Left renal cortex interstitium (tissue), 4 donors: ENCODE measurements at regions not wholly inside any gene's neighbourhood (a gene's known extent, or its start where the extent isn't known, plus 50 kb on each side); places are given as distances from the start of the nearest gene placed in this dataset.

Experiments
- DNase-seq, 4 donors: peaks; one replicate each; pipeline ENCODE4 v3.0.0-alpha.2; 2013; ENCODE audit warnings: low read depth in 4 of 4, low spot score in 2 of 4, missing footprints in 1 of 4

DNA sequence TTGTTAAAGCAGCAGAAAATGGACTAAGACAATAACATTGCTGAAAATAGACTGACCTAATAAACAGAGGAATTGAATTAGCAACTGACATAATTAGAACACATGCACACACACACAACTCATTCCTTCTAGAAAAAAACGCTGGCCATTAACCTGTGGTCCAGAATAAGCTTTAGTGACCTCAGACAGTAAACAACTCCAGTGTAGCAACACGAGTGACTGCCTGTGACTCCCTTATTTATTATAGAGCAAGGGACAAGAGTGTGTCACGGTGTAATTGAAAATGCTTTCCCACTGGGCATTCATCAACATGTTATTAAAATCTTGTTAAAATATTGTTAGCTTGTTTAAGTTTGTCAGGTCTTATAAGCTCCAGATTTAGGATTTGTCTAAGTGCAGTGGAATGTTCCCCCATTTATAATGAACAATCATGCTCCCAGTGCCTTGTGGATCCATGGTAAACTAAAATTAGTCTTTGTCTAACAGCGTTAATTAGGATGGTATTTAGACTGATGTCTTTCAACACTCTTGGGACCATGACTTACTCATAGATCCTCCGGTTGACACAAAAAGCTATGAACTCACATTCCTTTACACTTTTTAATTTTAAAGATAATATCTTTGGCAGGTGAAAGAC lies 111.7 kb upstream of the IRS2 start:
- no peak for DNase-seq

DNA sequence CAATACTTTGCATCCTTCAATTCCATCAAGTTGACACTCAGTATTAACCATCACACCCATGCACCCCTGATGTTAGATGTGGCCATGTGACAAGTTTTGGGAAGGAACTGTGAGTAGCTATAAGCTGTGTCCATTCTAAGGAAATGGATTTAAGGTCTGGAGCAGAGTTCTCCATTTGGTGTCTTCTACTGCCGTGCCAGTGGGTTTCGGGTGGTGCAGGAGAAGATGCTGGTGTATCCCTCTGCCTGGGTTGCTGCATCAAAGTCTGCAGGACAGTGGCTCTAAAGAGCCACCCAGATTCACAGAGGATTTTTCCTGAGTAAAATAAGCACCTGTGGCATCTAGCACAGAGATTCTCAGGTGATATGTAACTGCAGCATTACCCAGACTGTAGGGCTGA lies 105.7 kb upstream of the IRS2 start:
- DNase-seq, result no peak

DNA sequence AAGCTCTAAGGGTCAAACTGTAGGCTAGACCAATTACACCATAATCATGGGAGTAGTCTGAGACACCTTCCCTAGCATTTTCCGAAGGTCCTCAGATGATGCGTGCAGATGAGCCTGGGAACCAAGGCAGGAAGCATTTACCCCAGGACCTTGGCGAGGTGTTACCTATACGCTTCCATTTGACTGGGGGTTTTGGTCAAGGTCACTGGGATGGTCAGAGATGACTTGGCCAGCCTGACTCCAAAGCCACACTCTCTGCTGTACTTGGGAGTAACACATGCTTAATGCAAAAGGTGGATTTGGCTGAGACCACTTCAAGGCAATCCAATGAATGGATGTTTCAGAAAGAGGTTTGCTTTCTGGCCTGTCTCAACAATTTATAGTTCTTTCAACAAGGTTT lies 98.9 kb upstream of the IRS2 start:
- no peak for DNase-seq

DNA sequence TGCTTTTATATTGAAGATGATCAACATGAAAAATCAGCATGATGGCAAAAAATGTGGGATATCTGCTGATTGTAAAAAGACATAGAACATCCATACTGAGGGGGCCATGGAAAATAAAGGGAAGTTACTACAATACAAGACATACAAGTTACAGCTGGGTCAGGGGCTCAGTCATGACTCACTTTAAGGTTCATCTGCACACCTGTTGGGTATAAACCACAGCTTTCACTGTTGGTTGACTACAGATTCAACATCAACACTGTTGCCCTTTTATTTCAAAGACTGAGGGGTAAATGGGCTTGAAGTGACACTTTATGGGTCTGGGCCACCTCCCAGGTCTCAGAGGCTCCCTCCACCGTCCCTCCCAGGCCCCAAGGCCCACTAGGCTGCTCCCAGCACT lies 98.1 kb upstream of the IRS2 start:
- no peak for DNase-seq

DNA sequence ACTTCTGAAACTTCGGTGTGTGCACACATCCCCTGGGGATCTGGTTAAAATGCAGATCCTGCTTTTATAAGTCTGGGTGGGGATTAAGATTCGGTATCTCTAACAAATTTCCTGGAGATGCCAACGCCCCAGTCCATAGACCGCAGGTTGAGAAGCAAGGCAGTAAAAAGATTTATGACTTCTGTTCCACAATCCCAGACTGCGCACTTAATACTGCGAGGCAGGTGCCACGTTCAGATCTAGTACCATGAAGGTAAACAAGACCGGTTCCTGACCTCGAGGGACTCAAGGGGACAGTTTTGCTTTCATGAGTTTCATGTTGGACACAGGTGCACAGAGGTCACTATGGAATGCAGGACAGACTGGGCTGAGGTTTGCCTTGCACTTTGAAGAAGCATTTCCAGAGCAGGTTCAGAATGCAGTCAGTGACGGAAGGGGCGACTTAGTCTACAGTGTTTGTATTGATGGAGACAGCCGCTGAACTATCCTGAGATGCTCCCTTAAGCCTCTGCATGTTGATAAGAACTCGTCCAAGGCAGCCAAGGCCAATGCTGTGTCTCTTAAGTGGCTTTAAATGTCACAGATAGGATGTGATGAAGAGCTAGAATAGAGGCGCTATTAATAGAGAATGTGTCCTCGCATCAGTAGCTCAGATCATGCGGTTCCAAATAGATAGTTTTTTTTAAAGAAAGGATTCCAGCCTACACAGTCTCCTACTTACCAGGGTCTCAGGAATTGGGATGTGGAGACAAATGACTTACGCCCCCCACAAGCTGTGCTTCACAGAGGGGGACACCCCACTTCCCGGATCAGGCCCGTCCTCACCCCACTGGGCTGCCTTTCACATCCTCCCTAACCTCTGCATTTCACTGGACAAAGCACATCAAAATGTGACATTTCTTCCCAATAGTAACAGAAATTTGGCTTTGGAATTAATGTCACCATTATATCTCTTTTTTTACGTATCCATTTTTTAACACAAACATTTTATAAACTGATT lies 97.1 kb upstream of the IRS2 start:
- no peak for DNase-seq

DNA sequence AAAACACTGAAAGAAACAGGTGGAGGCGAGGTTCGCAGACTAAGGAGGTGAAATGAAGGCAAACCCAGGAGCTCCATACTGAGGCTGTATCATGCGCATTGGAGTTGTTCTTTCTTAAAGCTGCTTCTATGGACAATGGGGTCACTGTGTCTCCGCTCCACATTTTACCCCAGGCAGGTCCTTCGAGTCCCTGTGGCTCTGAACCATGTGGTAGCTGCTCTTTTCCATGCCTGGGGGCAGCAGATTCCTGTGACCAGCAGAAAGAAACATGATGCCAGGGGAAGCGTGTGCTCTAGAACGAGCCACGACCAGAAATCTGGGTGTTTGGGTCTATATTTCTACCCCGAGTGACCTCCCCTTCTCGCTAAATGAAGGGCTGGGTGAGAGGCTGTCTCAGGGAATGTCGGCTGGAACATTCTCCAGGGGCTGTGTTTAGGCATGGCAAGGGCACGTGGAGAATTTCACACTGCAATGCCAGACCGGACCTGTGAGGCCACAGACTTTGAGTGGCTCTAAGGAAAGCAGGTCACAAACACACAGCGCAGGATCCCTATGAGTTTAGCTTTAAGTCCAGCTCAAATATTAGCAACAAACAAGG lies 95.7 kb upstream of the IRS2 start:
- DNase-seq, result no peak

DNA sequence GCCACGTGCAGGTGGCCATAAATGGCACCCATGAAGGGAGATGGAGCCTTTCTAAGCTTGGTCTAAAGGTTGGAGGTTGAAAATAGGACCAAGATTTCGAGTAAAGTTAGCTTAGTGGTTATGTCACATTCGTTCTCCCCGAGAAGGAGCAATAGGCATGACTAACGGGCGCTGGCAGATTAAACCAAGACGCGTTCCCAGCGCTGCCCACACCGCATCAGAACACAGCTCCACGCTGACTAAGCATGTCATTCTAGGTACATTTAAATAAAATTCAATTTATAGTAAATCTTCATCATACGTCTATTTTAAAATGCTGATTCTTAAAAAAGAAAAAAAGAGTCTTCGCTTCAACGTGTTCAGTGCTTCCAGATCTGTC lies 95.0 kb upstream of the IRS2 start:
- DNase-seq, result no peak

DNA sequence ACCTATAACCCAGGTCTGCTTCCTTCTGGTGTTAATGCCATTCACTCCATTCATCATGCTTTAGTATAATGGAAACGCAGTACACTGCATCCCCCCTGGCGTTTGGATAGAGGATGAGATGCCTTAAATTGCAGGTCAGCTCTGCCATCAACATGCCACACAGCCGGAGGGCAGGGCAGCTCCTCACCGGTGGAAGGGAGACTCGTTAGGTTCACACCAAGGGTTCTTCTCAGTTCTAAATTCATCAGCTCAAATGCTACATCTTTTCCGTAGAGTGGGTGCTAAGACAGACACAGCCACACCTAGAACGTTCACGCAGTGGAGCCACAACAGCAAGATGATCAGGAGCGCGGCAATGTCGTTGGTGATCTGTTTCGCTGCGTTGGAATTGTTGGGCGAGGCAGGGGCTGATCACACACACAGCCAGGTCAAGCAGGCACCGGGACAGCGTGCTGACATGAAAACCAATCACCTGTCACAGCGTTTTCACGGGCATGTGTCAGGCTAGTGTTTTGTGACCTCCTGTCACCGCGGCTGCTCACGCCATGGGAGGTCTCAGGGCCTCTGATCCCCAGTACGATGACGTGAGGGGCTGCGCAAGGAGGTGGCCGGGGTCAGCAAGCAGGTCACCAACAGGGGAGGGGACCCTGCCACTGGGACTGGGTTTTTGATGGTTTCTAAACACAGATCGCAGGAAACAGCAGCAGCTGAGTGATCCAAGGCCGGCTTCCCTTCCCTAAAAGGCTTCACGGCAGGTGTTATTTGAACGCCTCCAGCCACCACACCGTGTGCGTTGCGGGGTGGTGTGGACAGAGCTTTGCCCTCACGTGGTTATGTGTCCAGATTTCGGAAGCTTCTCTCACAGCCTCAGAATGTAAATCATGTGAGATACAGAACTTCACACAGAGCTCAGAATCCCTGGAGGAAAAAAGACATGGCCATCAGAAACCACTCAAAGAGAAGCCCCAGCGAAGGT lies 94.3 kb upstream of the IRS2 start:
- DNase-seq, result no peak

DNA sequence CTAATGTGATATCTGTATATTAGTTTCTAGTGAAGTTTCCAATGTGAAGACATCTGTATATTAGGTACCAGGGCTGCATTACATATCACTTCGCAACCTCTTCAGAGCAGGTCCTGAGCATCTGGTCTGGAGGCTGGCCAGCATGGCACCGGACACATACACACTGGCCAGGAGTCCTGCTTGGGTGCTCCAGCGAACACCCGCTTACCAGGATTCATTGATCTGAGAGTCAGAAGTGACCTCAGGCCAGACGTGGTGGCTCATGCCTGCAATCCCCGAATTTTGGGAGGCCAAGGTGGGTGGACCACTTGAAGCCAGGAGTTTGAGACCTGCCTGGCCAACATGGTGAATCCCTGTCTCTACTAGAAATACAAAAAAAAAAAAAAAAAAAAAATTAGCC lies 93.0 kb upstream of the IRS2 start:
- DNase-seq, result no peak

DNA sequence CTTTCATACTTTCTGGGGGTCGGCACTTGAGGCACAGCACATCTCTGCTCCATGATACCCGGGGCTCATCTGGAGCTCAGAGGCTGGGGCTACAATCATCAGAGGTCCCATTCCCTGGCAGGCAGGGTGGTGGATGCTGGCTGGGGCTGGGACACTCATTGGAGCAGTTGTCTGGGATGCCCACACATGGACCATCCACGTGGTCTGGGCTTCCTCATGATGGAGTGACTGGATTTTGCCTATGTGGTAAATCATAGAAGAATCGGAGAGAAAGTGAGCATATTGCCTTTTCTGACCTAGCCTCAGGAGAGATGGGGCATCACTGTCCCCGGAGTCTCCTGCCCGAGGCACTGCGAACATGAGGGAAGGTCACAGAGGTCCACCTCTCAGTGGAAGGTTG lies 91.4 kb upstream of the IRS2 start:
- DNase-seq, result no peak

DNA sequence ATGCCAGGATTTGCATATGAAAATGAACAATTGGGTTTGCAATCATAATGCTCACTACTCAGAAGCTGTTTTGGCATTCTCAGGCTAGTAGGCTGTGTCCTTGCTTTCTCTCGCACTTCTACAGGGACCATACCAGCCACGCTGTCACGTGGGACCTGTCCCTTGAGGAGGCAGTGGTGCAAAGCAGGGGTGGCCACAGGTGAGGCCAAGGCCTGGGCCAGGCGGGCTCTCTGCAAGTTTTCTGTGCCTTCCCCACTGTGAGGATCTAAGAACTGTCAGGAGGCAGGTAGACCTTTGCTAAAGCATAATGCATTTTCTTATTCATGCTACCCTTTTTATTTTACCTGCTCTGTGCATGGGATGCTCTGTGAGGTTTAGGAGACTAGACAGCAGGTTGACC lies 89.4 kb upstream of the IRS2 start:
- no peak for DNase-seq

DNA sequence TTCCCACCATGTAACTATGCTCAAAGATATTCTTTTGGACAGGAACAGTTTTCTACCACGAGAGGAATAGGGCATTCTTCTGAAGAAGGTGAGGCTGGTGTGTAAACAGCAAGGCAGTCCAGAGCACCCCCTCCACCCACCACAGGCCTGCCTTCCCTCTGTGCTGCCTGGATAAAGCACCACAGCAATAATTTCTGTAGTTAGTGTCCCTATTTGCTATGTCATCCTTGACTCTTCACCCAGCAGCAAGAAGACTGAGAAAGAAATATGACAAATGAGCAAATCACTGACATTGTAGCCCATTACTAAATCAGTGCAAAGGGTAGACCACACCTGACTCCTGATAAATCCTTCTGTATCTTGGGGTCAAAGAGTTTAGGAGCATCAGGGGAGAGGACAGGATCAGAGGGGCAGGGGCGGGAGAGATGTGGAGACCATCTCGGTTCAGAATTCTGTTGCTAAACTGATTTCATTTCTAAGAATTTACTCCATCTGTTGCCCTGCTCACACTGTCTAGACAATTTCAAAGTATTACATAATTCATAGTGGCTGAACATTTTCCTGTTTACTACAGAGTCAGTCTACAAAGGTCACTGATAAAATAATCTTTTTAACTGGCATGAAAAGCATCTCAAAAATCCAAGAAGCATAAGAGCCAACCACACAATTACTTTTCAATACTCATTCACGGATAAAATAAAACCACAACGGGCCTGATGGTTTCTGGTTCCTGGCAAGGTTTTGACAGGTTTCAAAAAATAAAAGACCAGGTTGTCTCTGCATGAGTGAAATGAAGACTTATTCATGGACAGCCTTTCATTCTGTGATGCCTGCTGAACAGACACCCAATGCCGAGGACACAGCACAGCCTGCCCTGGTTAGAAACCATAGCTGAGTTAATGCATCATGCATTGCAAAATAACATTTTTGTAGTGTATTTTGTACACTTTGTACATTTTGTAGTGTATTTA lies 88.4 kb upstream of the IRS2 start:
- no peak for DNase-seq

DNA sequence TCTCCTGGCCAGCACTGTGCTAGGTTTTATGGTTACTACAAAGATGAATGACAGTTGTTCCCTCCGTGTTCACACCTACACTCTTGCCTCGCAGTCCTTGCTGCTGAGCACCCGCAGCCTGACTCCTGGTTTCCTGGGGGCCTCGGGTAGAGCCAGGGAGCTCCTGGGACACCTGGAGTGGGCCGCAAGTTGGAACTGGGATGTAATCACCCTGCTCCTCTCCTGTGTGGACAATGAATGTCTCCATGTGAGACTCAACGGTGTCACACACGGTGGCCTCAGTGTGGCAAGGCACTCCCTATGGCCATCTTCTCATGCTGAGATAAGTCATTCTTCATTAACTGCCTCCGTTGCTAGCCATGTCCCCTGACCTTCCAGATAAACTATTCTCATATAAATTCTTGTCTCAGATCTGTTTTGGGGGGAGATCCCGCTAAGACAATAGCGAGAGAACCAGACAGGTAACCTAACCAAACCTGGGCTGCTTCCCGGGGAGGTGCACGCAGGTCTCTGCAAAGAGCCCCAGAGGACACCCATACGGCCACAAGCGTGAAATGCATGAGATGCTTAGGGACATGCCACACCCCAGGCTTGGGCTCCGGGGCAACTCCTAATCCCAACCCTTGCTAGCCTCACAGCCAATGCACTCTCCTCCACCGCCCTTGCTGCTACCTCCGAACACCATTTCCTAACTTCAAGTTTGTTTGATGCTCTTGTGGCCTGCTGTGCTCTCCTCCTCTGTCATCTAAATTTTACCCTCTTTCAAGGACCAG lies 87.2 kb upstream of the IRS2 start:
- DNase-seq, result no peak

DNA sequence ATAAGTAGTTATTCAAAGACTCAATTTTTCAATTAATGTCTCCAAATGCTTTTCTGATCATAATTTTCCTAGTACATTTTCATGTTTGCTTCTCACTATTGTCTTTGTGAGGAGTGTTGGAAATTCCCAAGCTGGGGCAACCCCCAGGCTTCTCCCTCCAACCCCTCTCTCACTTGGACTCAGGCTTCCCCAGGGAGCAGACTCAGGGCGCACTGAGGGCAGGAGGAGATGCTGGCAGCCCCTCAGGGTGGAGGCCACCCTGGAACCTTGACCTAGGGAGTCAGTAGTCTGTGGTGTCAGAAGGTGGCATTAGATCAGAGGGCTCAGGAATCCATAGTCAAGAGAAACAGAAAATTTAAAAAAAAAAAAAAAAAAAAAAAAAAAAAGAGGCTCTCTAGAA lies 86.5 kb upstream of the IRS2 start:
- no peak for DNase-seq

DNA sequence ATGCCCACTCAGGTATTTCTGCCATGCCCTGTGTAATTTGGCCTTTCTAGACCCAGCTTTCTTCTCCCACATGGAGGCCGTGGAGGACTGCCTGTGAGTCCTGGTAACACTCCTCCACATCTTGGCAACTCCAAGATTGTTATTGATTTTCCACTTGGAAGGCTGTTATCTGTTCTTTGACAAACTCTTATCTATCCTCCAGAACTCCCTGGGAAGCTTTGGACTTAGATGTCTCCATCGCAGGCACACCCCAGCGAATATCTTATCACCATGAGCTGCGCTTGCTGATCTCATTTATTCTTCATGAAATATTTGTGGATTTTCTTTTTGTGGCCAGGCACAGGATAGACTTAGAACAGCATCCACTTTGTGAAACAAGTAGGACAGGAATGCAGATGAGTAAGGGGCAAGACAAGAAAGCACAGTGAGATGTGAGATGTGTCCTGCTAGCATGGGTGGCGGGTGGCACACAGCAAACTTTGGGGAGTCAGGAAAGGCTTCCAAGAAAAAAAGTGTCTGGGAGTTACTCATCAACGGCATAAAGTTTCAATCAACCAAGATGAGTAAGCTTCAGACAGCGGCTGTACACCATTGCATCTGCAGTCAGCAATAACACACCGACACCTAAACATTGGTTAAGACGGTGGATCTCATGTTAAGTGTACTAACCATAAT lies 84.5 kb upstream of the IRS2 start:
- DNase-seq, result no peak

DNA sequence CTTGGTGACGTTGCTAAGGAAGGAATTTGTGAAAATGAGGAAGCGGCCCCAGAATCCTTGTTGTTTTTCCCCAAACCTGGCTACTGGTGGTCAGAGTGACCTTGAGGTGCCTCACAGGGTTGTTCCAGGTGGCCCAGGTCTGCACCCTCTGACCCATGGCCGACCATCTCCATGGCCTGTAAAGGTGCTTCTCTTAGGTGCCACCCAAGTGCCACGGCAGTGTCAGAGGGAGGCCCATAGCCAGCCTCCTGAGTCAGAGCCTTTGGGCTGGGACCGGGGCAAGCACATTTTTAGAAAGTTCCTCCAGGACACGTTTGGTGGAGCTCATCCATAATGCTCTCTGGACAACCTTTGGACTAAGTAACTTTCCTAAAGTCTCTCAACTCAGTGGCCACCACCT lies 83.9 kb upstream of the IRS2 start:
- DNase-seq, result no peak

DNA sequence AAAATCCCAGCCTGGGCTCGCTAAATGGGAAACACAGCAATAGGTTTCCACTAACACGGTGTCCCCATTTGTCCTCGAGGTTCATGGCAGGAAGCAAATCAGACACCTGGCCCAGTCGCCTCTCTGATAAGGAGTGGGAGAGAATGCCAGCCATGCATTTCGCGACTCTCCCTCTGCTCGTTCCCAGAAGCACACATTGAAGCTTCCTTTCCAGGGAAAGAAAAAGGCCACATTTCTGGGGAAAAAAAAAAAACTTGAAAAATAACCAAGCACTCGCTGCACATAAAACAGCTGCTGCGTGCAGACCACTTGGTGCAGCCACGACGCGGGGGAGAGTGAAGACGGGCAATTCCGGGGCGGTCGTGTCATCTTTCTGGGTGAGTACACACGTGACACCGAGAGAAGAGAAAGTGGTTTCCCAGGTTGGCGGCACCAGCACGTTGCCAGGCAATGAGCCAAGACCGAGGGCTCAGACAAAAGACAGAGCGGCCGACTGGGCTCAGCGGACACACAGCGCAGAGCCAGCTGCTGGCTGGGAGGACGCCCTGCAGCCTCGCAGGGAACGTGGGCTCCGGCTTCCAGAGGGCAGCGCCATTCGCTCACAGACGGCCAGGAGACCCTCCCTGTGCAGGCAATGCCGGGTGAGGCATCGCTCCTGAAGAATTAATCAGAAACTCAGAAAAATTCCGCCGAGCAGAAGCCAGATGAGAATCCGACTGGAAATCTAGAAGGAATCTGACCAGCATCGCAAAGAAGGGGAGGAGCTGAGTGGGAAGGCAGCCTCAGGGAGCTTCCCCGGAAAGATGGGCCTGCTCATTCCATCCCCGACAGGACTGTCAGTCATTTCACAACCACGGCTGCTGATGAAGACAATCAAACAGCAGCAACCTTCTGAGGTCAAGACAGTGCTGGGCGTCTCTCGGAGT lies 83.2 kb upstream of the IRS2 start:
- DNase-seq, result peak; percentile 46 to 60 (median 54)
